ENCODE measurements at regions not wholly inside any gene's neighbourhood (a gene's known extent, or its start where the extent isn't known, plus 50 kb on each side); places are given as distances from the start of the nearest gene placed in this dataset.

GRCh38 chr6:82629921-82630320, 266.3 kb downstream of the TPBG start:
- H3K27me3 Mint-ChIP-seq (ENCODE audit: insufficient read depth, unreplicated experiment), result no peaks in the 10 kb centered on the region
- ChIA-PET POLR2A (interaction anchor here (0.7 kb wide), 1 partner anchor 330 kb away, joined by 3 read pairs; no protein-coding TSS in a partner anchor), CTCF (interaction anchor here (1.3 kb wide), 1 partner anchor 13 kb away, joined by 5 read pairs; no protein-coding TSS in a partner anchor)
- BruUV-seq (replicated peaks), result no TSS peak
- intact Hi-C loops (cut with micrococcal nuclease), result no loop called here
- no peak for TF ChIP-seq CTCF (IDR thresholded peaks at IDR 0.05; ENCODE audit: unreplicated experiment)
- no peak overlapping the region for H3K27ac Mint-ChIP-seq (ENCODE audit: low read depth, unreplicated experiment)
- no peak overlapping the region for H3K4me3 Mint-ChIP-seq (ENCODE audit: unreplicated experiment)
- DNase-seq (ENCODE audit: unreplicated experiment), result no peak
- no peaks in the 10 kb centered on the region for H3K4me1 Mint-ChIP-seq (ENCODE audit: insufficient read depth, unreplicated experiment)
- H3K36me3 Mint-ChIP-seq (ENCODE audit: insufficient read depth, unreplicated experiment), result no peaks in the 10 kb centered on the region
- H3K9me3 Mint-ChIP-seq (ENCODE audit: unreplicated experiment), result no peaks in the 10 kb centered on the region

DNA sequence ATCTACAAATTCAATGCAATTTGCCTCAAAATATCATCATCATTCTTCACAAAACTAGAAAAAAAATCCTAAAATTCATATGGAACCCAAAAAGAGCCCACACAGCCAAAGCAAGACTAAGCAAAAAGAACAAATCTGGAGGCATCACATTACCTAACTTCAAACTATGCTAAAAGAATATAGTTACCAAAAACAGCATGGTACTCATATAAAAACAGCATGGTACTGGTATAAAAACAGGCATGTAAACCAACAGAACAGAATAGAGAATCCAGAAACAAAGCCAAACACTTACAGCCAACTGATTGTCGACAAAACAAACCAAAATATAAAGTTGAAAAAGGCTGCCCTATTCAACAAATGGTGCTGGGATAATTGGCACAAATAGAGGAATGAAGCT, 278.1 kb downstream of the TPBG start:
- H3K4me1 Mint-ChIP-seq (ENCODE audit: insufficient read depth, unreplicated experiment), result no peaks in the 10 kb centered on the region
- no TSS peak for BruUV-seq (replicated peaks)
- H3K9me3 Mint-ChIP-seq (ENCODE audit: unreplicated experiment), result no peaks in the 10 kb centered on the region
- no peaks in the 10 kb centered on the region for H3K27me3 Mint-ChIP-seq (ENCODE audit: insufficient read depth, unreplicated experiment)
- ChIA-PET CTCF (no interaction called here), POLR2A (no interaction called here)
- intact Hi-C loops (cut with micrococcal nuclease), result no loop called here
- H3K36me3 Mint-ChIP-seq (ENCODE audit: insufficient read depth, unreplicated experiment), result no peaks in the 10 kb centered on the region
- TF ChIP-seq CTCF (IDR thresholded peaks at IDR 0.05; ENCODE audit: unreplicated experiment), result no peak
- no peak overlapping the region for H3K27ac Mint-ChIP-seq (ENCODE audit: low read depth, unreplicated experiment)
- H3K4me3 Mint-ChIP-seq (ENCODE audit: unreplicated experiment), result no peak overlapping the region
- no peak for DNase-seq (ENCODE audit: unreplicated experiment)

GRCh38 chr6:82645536-82646230, 282.1 kb downstream of the TPBG start:
- intact Hi-C loops (cut with micrococcal nuclease), result no loop called here
- DNase-seq (ENCODE audit: unreplicated experiment), result no peak
- POLR2A ChIA-PET, result no interaction called here
- Mint-ChIP-seq H3K27ac (ENCODE audit: low read depth, unreplicated experiment) (no peak overlapping the region), H3K4me3 (ENCODE audit: unreplicated experiment) (no peak overlapping the region), H3K27me3 (ENCODE audit: insufficient read depth, unreplicated experiment) (peaks cover 10% of the 10 kb centered on the region), H3K9me3 (ENCODE audit: unreplicated experiment) (peaks cover 9% of the 10 kb centered on the region), H3K36me3 (ENCODE audit: insufficient read depth, unreplicated experiment) (no peaks in the 10 kb centered on the region), H3K4me1 (ENCODE audit: insufficient read depth, unreplicated experiment) (no peaks in the 10 kb centered on the region)
- no TSS peak for BruUV-seq (replicated peaks)
- CTCF ChIA-PET, result interaction anchor here (0.6 to 1.1 kb wide), 2 partner anchors 29 to 93 kb away, joined by 3 read pairs; no protein-coding TSS in a partner anchor
- no peak for TF ChIP-seq CTCF (IDR thresholded peaks at IDR 0.05; ENCODE audit: unreplicated experiment)

- Mint-ChIP-seq H3K27me3 (ENCODE audit: insufficient read depth, unreplicated experiment) (peaks cover 10% of the 10 kb centered on the region), H3K4me1 (ENCODE audit: insufficient read depth, unreplicated experiment) (no peaks in the 10 kb centered on the region), H3K4me3 (ENCODE audit: unreplicated experiment) (no peak overlapping the region), H3K36me3 (ENCODE audit: insufficient read depth, unreplicated experiment) (no peaks in the 10 kb centered on the region), H3K27ac (ENCODE audit: low read depth, unreplicated experiment) (no peak overlapping the region), H3K9me3 (ENCODE audit: unreplicated experiment) (peaks cover 9% of the 10 kb centered on the region)
- intact Hi-C loops (cut with micrococcal nuclease), result no loop called here
- POLR2A ChIA-PET, result no interaction called here
- BruUV-seq (replicated peaks), result no TSS peak
- CTCF ChIA-PET, result interaction anchor here (1.1 to 1.2 kb wide), 2 partner anchors 10 to 29 kb away, joined by 3 to 4 read pairs; no protein-coding TSS in a partner anchor
- DNase-seq (ENCODE audit: unreplicated experiment), result no peak
- TF ChIP-seq CTCF (IDR thresholded peaks at IDR 0.05; ENCODE audit: unreplicated experiment), result no peak
Observed at GRCh38 chr6:82646231-82646615, 282.6 kb downstream of the TPBG start.
